ENCODE measurements at regions not wholly inside any gene's neighbourhood (a gene's known extent, or its start where the extent isn't known, plus 50 kb on each side); places are given as distances from the start of the nearest gene placed in this dataset.

- ChIA-PET POLR2A (no interaction called here), RAD21 (ENCODE audit: low non-redundant PET in 1 of 2, low total read pairs in 2 of 2, uncharacterized antibody in 2 of 2, unreplicated experiment in 2 of 2) (no interaction called here), CTCF (no interaction called here)
- intact Hi-C loops (cut with micrococcal nuclease), result no loop called here
- Histone ChIP-seq H2AFZ (ENCODE audit: low read depth, low read length, poor library complexity, severe bottlenecking) (no peak overlapping the region), H3K36me3 (ENCODE audit: control insufficient read depth in 1 of 2, insufficient read depth in 2 of 2, low read length in 2 of 2) (no peaks in the 10 kb centered on the region), H3K4me1 (ENCODE audit: control insufficient read depth in 1 of 2, insufficient read depth in 2 of 2, low read length in 2 of 2) (no peaks in the 10 kb centered on the region), H3K27ac (ENCODE audit: low read depth, low read length) (no peak overlapping the region), H3K9ac (ENCODE audit: low read length) (no peak overlapping the region), H3K4me3 (replicated peaks in 1 of 2; ENCODE audit: low read depth in 1 of 2, low read length in 2 of 2) (no peak overlapping the region), H3K4me2 (ENCODE audit: low read length) (no peak overlapping the region), H4K20me1 (ENCODE audit: insufficient read depth) (no peaks in the 10 kb centered on the region), H3K9me3 (ENCODE audit: control insufficient read depth in 1 of 2, insufficient read depth in 1 of 2, low read depth in 1 of 2, low read length in 2 of 2) (no peaks in the 10 kb centered on the region), H3K27me3 (ENCODE audit: insufficient read depth, low read length) (no peaks in the 10 kb centered on the region), H3K79me2 (ENCODE audit: insufficient read depth, low read length) (no peaks in the 10 kb centered on the region), H3K9me2 (ENCODE audit: insufficient read depth) (no peaks in the 10 kb centered on the region)
- ATAC-seq, result no peak
- TF ChIP-seq CTCF (IDR thresholded peaks at IDR 0.05 in 2 of 3, conservative IDR thresholded peaks at IDR 0.05 in 1 of 3; ENCODE audit: borderline replicate concordance in 1 of 3, insufficient read depth in 1 of 3, low read depth in 2 of 3, low read length in 2 of 3) (no peak), MAX (IDR thresholded peaks at IDR 0.05) (no peak), ZFX (IDR thresholded peaks at IDR 0.05) (no peak), CBX3 (IDR thresholded peaks at IDR 0.05; ENCODE audit: low read depth) (no peak), ELF1 (IDR thresholded peaks at IDR 0.05; ENCODE audit: borderline replicate concordance, low read depth) (no peak), RAD21 (IDR thresholded peaks at IDR 0.05; ENCODE audit: low read depth) (no peak), ATF3 (IDR thresholded peaks at IDR 0.05) (no peak), SRF (IDR thresholded peaks at IDR 0.05; ENCODE audit: low read depth) (no peak), EZH2phosphoT487 (IDR thresholded peaks at IDR 0.05; ENCODE audit: borderline replicate concordance) (no peak), EZH2 (IDR thresholded peaks at IDR 0.05) (no peak), POLR2AphosphoS5 (IDR thresholded peaks at IDR 0.05; ENCODE audit: low read depth, low read length) (no peak)
- no TSS peak for BruUV-seq (replicated peaks)
- DNase-seq (ENCODE audit: low read depth, low spot score), result no peak
Measured at GRCh38 chr4:156329779-156330178, 376.1 kb upstream of the CTSO start.

Measured in HCT116 (cell line).